OCI-LY1 (cell line): ENCODE measurements at regions not wholly inside any gene's neighbourhood (a gene's known extent, or its start where the extent isn't known, plus 50 kb on each side); places are given as distances from the start of the nearest gene placed in this dataset.

ENCODE experiments used
- H2AFZ ChIP-seq: fragments of 200-600 bp; sonication (generic), shearing (Covaris generic); 2 replicates; pipeline ENCODE4 v1.6.0; 2014; ENCODE audit warnings: antibody characterized with exemption, mild to moderate bottlenecking, low read length
- H3F3A ChIP-seq: fragments of 200-600 bp; sonication (generic), shearing (Covaris generic); 2 replicates; pipeline ENCODE4 v1.6.0; 2014; ENCODE audit warnings: mild to moderate bottlenecking, antibody characterized with exemption, low read length, moderate library complexity; ENCODE audit not compliant: insufficient read depth
- H3K27ac ChIP-seq: fragments of 200-600 bp; sonication (generic); 2 replicates; pipeline ENCODE4 v1.5.1; 2014; ENCODE audit warnings: low read length, mixed run types, mild to moderate bottlenecking, low read depth; ENCODE audit not compliant: poor library complexity, severe bottlenecking
- H3K27me3 ChIP-seq: fragments of 200-600 bp; sonication (generic); 2 replicates; pipeline ENCODE4 v1.6.0; 2014; ENCODE audit warnings: antibody characterized with exemption, mild to moderate bottlenecking, low read length, moderate library complexity; ENCODE audit not compliant: insufficient read depth
- H3K36me3 ChIP-seq: fragments of 200-600 bp; sonication (generic); 2 replicates; pipeline ENCODE4 v1.6.1; 2014; ENCODE audit warnings: mild to moderate bottlenecking, antibody characterized with exemption, low read length, moderate library complexity, mixed read lengths; ENCODE audit not compliant: insufficient read depth
- H3K4me1 ChIP-seq: fragments of 200-600 bp; sonication (generic); 2 replicates; pipeline ENCODE4 v1.5.1; 2014; ENCODE audit warnings: mild to moderate bottlenecking, low read length, moderate library complexity; ENCODE audit not compliant: insufficient read depth, severe bottlenecking
- H3K4me2 ChIP-seq: fragments of 200-600 bp; sonication (generic), shearing (Covaris generic); 2 replicates; pipeline ENCODE4 v1.6.1; 2014; ENCODE audit warnings: low read length
- H3K4me3 ChIP-seq: fragments of 200-600 bp; sonication (generic); 2 replicates; pipeline ENCODE4 v1.5.1; 2014; ENCODE audit warnings: low read length, low read depth, mild to moderate bottlenecking, mixed read lengths; ENCODE audit not compliant: poor library complexity, severe bottlenecking
- H3K79me2 ChIP-seq: fragments of 200-600 bp; shearing (Covaris generic); 2 replicates; pipeline ENCODE4 v1.6.1; 2016; ENCODE audit warnings: mixed run types, low read length, mixed read lengths; ENCODE audit not compliant: insufficient read depth
- H3K9ac ChIP-seq: fragments of 200-600 bp; sonication (generic), shearing (Covaris generic); 2 replicates; pipeline ENCODE4 v1.6.1; 2014; ENCODE audit warnings: mild to moderate bottlenecking, low read length, mixed read lengths
- H3K9me2 ChIP-seq: fragments of 200-600 bp; sonication (generic), shearing (Covaris generic); 2 replicates; pipeline ENCODE4 v1.6.1; 2014; ENCODE audit warnings: low read depth, mild to moderate bottlenecking, low read length, mixed read lengths
- H3K9me3 ChIP-seq: fragments of 200-600 bp; shearing (Covaris generic); 2 replicates; pipeline ENCODE4 v1.6.1; 2014; ENCODE audit warnings: low read length, mixed read lengths
- H4K20me1 ChIP-seq: fragments of 200-600 bp; sonication (generic), shearing (Covaris generic); 2 replicates; pipeline ENCODE4 v1.6.0; 2016; ENCODE audit warnings: mild to moderate bottlenecking, low read length; ENCODE audit not compliant: insufficient read depth
- EZH2 ChIP-seq: fragments of 200-600 bp; sonication (generic), shearing (Covaris generic); IDR thresholded peaks from 2 replicates; pipeline ENCODE4 v1.8.0; 2017; ENCODE audit warnings: borderline replicate concordance, mixed run types, mild to moderate bottlenecking, antibody characterized with exemption, low read length, moderate library complexity, mixed read lengths
- TF ChIP-seq, protein P1 (sequence below): fragments of 200-600 bp; sonication (generic), shearing (Covaris generic); IDR thresholded peaks from 2 replicates; pipeline ENCODE4 v1.5.1; 2017; ENCODE audit warnings: mild to moderate bottlenecking, antibody characterized with exemption, low read length, moderate library complexity, mixed read lengths

DNA sequence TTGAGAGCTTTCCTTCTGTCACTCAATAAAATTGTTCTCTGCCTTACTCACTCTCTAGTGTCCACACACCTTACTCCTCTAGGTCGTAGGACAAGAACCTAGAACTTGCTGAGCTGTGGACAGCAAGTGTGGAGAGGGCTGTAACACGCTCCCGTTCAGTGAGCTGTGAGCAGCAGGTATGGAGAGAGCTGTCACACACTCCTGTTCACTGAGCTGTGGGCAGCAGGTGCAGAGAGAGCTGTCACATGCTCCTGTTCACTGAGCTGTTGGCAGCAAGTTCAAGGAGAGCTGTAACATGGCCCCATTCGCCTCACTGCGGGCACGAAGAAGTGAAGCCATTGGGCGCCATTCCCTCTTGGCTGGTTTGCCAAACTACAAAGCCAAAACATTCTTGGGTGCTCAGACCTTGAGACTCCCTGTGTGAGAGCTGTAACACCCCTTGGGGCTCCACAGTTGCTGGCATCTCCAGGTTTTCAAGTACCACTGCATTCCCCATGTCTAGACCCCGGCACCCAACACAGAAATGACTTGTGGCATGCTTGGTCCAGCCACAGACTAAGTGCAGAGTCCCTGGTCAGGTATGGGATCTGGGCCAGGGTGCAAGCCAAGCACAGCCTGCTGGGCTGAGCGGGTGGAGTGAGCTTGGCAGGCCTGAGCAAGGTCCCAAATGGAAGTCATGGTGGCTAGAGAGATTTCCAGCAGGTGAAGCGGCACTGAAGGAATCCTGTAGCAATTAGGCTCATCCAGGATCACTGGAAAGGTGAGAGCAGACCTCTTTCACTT, 608.0 kb upstream of the CDH8 start:
- Histone ChIP-seq H3K27ac (peak overlapping the region; percentile 41), H3K4me2 (no peak overlapping the region; the same call in 1 of the 2 replicates), H3K27me3 (no peaks in the 10 kb centered on the region), H3K79me2 (no peaks in the 10 kb centered on the region), H4K20me1 (no peaks in the 10 kb centered on the region), H3K9ac (no peak overlapping the region), H3K4me1 (peaks cover 37% of the 10 kb centered on the region), H3K36me3 (no peaks in the 10 kb centered on the region), H3K9me3 (no peaks in the 10 kb centered on the region), H3F3A (no peaks in the 10 kb centered on the region), H3K9me2 (no peaks in the 10 kb centered on the region), H3K4me3 (no peak overlapping the region), H2AFZ (no peak overlapping the region)
- TF ChIP-seq, protein P1, sequence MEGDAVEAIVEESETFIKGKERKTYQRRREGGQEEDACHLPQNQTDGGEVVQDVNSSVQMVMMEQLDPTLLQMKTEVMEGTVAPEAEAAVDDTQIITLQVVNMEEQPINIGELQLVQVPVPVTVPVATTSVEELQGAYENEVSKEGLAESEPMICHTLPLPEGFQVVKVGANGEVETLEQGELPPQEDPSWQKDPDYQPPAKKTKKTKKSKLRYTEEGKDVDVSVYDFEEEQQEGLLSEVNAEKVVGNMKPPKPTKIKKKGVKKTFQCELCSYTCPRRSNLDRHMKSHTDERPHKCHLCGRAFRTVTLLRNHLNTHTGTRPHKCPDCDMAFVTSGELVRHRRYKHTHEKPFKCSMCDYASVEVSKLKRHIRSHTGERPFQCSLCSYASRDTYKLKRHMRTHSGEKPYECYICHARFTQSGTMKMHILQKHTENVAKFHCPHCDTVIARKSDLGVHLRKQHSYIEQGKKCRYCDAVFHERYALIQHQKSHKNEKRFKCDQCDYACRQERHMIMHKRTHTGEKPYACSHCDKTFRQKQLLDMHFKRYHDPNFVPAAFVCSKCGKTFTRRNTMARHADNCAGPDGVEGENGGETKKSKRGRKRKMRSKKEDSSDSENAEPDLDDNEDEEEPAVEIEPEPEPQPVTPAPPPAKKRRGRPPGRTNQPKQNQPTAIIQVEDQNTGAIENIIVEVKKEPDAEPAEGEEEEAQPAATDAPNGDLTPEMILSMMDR = no peak
- no peak for TF ChIP-seq EZH2

DNA sequence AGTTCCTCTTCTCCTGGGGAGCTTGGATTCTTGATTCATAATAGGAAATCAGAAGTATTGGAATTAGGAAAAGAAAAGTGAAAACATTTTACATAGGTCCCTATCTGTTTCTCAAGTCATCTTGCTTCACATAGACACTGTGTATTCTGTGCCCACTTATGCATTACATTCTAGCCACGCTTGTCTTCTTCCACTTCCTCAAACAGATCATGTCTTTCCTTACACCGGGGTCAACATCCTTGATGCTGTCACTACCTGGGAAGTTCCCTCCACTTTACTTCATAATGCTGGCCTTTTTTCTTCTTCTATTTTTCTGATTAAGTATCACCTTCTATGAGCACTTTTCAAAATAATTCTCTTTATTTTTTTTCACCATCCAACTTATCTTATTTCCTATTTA, 606.4 kb upstream of the CDH8 start:
- H4K20me1 ChIP-seq = no peaks in the 10 kb centered on the region
- no peak overlapping the region for H3K4me2 ChIP-seq
- H3K9me2 ChIP-seq = no peaks in the 10 kb centered on the region
- no peak overlapping the region for H3K4me3 ChIP-seq
- no peaks in the 10 kb centered on the region for H3K9me3 ChIP-seq
- TF ChIP-seq, protein P1 = no peak
- TF ChIP-seq EZH2 = no peak
- H3K27ac ChIP-seq = peak overlapping the region; percentile 9
- peaks cover 49% of the 10 kb centered on the region for H3K4me1 ChIP-seq
- H3K9ac ChIP-seq = no peak overlapping the region
- H3K27me3 ChIP-seq = no peaks in the 10 kb centered on the region
- no peaks in the 10 kb centered on the region for H3K36me3 ChIP-seq
- H2AFZ ChIP-seq = no peak overlapping the region
- H3K79me2 ChIP-seq = no peaks in the 10 kb centered on the region
- no peaks in the 10 kb centered on the region for H3F3A ChIP-seq

DNA sequence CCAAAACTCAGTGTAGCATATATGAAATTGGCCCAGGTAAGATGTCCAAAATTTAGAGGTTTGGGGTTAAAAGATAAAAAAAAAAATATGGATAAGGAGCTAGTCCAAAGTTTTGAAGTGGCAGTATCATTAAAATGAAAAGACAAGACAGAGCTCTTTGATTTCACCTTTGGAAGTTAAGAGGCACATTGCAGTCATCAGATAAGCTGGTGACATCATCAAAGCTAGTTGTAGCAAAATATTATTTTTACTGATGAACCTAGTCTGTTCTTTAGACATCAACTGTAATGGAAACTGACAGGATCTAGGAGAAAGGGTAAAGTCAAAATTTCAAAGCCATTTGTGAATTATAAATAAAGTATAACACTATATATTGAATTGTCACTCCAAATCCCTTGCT, 603.7 kb upstream of the CDH8 start:
- H3K9ac ChIP-seq = no peak overlapping the region
- H3K36me3 ChIP-seq = no peaks in the 10 kb centered on the region
- no peaks in the 10 kb centered on the region for H3F3A ChIP-seq
- TF ChIP-seq, protein P1 = no peak
- TF ChIP-seq EZH2 = no peak
- no peak overlapping the region for H3K4me3 ChIP-seq
- no peak overlapping the region for H3K4me2 ChIP-seq
- H3K27ac ChIP-seq = peak overlapping the region; percentile 51
- H3K79me2 ChIP-seq = no peaks in the 10 kb centered on the region
- no peaks in the 10 kb centered on the region for H3K9me2 ChIP-seq
- no peak overlapping the region for H2AFZ ChIP-seq
- no peaks in the 10 kb centered on the region for H3K9me3 ChIP-seq
- peaks cover 49% of the 10 kb centered on the region for H3K4me1 ChIP-seq
- no peaks in the 10 kb centered on the region for H3K27me3 ChIP-seq
- no peaks in the 10 kb centered on the region for H4K20me1 ChIP-seq
